ENCODE measurements at regions not wholly inside any gene's neighbourhood (a gene's known extent, or its start where the extent isn't known, plus 50 kb on each side); places are given as distances from the start of the nearest gene placed in this dataset.

- Histone ChIP-seq H3K4me3 (no peak overlapping the region), H3K36me3 (no peaks in the 10 kb centered on the region), H3K4me1 (no peaks in the 10 kb centered on the region), H3K27me3 (replicated peaks in 1 of 7) (no peaks in the 10 kb centered on the region), H3K27ac (no peak overlapping the region), H3K9me3 (peaks cover 0 to 11% (median 0%) of the 10 kb centered on the region in 8 donors)
- intact Hi-C loops (cut with DNase I; ENCODE audit: low total_unique reads): no loop called here
- no peak for DNase-seq
- 96 to 98% (median 97%) methylated on average over 24 to 34 of the region's 34 CpGs for WGBS, 5 donors
- TF ChIP-seq, protein P1, sequence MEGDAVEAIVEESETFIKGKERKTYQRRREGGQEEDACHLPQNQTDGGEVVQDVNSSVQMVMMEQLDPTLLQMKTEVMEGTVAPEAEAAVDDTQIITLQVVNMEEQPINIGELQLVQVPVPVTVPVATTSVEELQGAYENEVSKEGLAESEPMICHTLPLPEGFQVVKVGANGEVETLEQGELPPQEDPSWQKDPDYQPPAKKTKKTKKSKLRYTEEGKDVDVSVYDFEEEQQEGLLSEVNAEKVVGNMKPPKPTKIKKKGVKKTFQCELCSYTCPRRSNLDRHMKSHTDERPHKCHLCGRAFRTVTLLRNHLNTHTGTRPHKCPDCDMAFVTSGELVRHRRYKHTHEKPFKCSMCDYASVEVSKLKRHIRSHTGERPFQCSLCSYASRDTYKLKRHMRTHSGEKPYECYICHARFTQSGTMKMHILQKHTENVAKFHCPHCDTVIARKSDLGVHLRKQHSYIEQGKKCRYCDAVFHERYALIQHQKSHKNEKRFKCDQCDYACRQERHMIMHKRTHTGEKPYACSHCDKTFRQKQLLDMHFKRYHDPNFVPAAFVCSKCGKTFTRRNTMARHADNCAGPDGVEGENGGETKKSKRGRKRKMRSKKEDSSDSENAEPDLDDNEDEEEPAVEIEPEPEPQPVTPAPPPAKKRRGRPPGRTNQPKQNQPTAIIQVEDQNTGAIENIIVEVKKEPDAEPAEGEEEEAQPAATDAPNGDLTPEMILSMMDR (IDR thresholded peaks at IDR 0.05 in 8 of 11, conservative IDR thresholded peaks at IDR 0.05 in 3 of 11): no peak
- TF ChIP-seq POLR2AphosphoS5 (IDR thresholded peaks at IDR 0.05) (no peak), POLR2A (IDR thresholded peaks at IDR 0.05) (no peak)
Measured at GRCh38 chr9:84408416-84408815, 67.9 kb upstream of the SLC28A3 start.

DNA sequence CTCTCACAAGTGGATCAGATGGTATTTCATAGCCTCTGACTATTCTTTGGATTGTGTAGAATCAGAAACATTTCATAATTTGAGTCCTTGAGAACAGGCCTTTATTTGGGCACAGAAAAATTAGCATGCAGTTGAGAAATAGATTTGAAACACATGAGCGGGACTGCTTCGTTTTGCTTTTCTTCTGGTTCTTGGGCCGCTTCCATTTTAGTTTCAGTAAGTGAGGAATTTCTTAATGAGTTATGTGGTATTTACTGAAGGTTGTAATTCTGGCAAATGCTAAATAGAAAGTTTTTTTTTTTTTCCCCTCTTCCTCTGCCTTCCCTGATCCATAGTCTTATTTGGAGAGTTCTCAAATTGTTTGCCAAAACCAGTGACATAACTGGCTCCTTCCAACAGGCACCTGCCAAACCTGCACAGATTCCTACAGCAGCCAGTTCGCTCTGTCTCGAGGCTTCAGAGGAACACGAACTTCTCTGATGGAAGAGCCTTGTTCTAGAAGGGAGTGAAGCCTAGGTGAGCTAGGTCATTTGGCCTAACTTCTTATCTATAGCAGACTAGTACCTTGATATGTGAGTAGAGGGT lies 71.2 kb upstream of the SLC28A3 start:
- Histone ChIP-seq H3K27ac (no peak overlapping the region), H3K4me3 (no peak overlapping the region), H3K4me1 (no peaks in the 10 kb centered on the region), H3K9me3 (peaks cover 0 to 11% (median 0%) of the 10 kb centered on the region in 8 donors), H3K27me3 (replicated peaks in 1 of 7) (no peaks in the 10 kb centered on the region), H3K36me3 (no peaks in the 10 kb centered on the region)
- no peak for DNase-seq
- TF ChIP-seq, protein P1 (IDR thresholded peaks at IDR 0.05 in 8 of 11, conservative IDR thresholded peaks at IDR 0.05 in 3 of 11): no peak
- no peak for TF ChIP-seq POLR2A (IDR thresholded peaks at IDR 0.05)
- TF ChIP-seq POLR2AphosphoS5 (IDR thresholded peaks at IDR 0.05): no peak
- WGBS, 5 donors: 83 to 92% (median 87%) methylated on average over 6 of the region's 6 CpGs
- intact Hi-C loops (cut with DNase I; ENCODE audit: low total_unique reads): no loop called here

DNA sequence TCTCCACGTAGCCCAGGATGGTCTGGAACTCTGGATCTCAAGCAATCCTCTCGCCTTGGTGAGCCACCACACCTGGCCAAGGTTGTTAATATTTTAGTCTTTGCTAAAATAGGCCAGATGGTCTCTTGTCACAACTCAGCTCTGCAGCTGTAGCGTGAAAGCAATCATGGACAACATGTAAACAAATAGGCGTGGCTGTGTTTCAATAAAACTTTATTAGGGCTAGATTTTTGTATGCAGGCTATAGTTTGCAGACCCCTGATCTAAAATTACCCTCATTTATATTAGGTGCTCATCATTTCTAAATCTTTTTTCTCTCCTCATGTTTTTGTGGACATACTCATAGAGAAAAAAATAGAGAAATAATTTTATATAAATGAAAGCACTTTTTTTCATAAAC lies 72.1 kb upstream of the SLC28A3 start:
- H3K9me3 ChIP-seq: peaks cover 0 to 11% (median 0%) of the 10 kb centered on the region in 8 donors
- no peak overlapping the region for H3K4me3 ChIP-seq
- H3K27me3 ChIP-seq (replicated peaks in 1 of 7): no peaks in the 10 kb centered on the region
- no peaks in the 10 kb centered on the region for H3K36me3 ChIP-seq
- no peak for DNase-seq
- no peaks in the 10 kb centered on the region for H3K4me1 ChIP-seq
- WGBS, 5 donors: 76 to 91% (median 82%) methylated on average over 4 of the region's 4 CpGs
- H3K27ac ChIP-seq: no peak overlapping the region
- TF ChIP-seq POLR2AphosphoS5 (IDR thresholded peaks at IDR 0.05) (no peak), POLR2A (IDR thresholded peaks at IDR 0.05) (no peak)
- TF ChIP-seq, protein P1 (IDR thresholded peaks at IDR 0.05 in 8 of 11, conservative IDR thresholded peaks at IDR 0.05 in 3 of 11): no peak
- intact Hi-C loops (cut with DNase I; ENCODE audit: low total_unique reads): no loop called here

DNA sequence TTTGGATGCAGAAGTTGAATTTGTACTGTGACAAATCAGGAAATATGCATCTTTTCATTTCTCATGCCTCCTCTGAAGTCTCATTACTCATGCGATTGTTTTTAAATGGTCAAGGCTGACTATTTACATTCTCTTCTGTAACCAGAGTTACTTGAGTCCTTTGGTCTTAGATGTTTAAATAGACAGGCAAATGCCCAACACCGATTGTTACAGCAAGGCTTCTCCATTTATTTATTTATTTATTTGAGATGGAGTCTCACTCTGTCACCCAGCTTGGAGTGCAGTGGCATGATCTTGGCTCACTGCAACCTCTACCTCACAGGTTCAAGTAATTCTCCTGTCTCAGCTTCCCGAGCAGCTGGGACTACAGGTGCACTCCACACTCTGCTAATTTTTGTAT lies 72.7 kb upstream of the SLC28A3 start:
- no peaks in the 10 kb centered on the region for H3K4me1 ChIP-seq
- DNase-seq: no peak
- H3K27ac ChIP-seq: no peak overlapping the region
- no peaks in the 10 kb centered on the region for H3K27me3 ChIP-seq (replicated peaks in 1 of 7)
- no peaks in the 10 kb centered on the region for H3K36me3 ChIP-seq
- H3K9me3 ChIP-seq: peaks cover 0 to 10% (median 0%) of the 10 kb centered on the region in 8 donors
- intact Hi-C loops (cut with DNase I; ENCODE audit: low total_unique reads): no loop called here
- no peak overlapping the region for H3K4me3 ChIP-seq
- 85 to 91% (median 89%) methylated on average over 3 of the region's 3 CpGs for WGBS, 5 donors
- TF ChIP-seq POLR2AphosphoS5 (IDR thresholded peaks at IDR 0.05) (no peak), POLR2A (IDR thresholded peaks at IDR 0.05) (no peak)
- TF ChIP-seq, protein P1 (IDR thresholded peaks at IDR 0.05 in 8 of 11, conservative IDR thresholded peaks at IDR 0.05 in 3 of 11): no peak
